IMR-90 (cell line): ENCODE measurements at regions not wholly inside any gene's neighbourhood (a gene's known extent, or its start where the extent isn't known, plus 50 kb on each side); places are given as distances from the start of the nearest gene placed in this dataset.

Experiments
- ATAC-seq: fragments of 200-7000 bp; cut with Tn5 transposase; 2 replicates; pipeline ENCODE4 v1.9.1; 2020; ENCODE audit warnings: low read depth, mild to moderate bottlenecking, moderate library complexity
- BruUV-seq: library from RNA; stranded (reverse); fragments of 400-500 nt; replicated peaks from 2 replicates; lab custom pipeline; 2021; lab: Mats Ljungman, UMichigan
- CTCF ChIA-PET: fragments of 300-600 bp; formaldehyde crosslinking; extraction: SDS; loops from one replicate; lab custom pipeline; 2021; ENCODE audit warnings: antibody characterized with exemption; lab: Yijun Ruan, JAX
- POLR2A ChIA-PET: fragments of 300-600 bp; sonication (Branson Sonifier 250); formaldehyde crosslinking; loops from one replicate; lab custom pipeline; 2022; ENCODE audit warnings: antibody characterized with exemption; ENCODE audit not compliant: unreplicated experiment; lab: Charles Lee
- DNase-seq: peaks from one replicate; pipeline ENCODE4 v3.0.0; 2013
- H2AFZ ChIP-seq: replicated peaks from 2 replicates; pipeline ENCODE3; 2013; ENCODE audit warnings: low read length, mild to moderate bottlenecking; ENCODE audit not compliant: poor library complexity
- H2AK5ac ChIP-seq: 2 replicates; pipeline ENCODE4 v1.6.1; 2013; ENCODE audit warnings: low read depth, low read length, inconsistent platforms
- H2AK9ac ChIP-seq: replicated peaks from 2 replicates; pipeline ENCODE3; 2013; ENCODE audit warnings: mild to moderate bottlenecking, low read depth, low read length, moderate library complexity; ENCODE audit not compliant: poor library complexity
- H2BK120ac ChIP-seq: 2 replicates; pipeline ENCODE4 v1.6.1; 2013; ENCODE audit warnings: low read depth, low read length, inconsistent platforms
- H2BK15ac ChIP-seq: 3 replicates; pipeline ENCODE4 v1.6.1; 2013; ENCODE audit warnings: low read depth, low read length, inconsistent platforms
- H2BK20ac ChIP-seq: 2 replicates; pipeline ENCODE4 v1.6.1; 2013; ENCODE audit warnings: low read depth, mild to moderate bottlenecking, inconsistent platforms, low read length, moderate library complexity
- H2BK5ac ChIP-seq: 2 replicates; pipeline ENCODE4 v1.6.1; 2013; ENCODE audit warnings: mild to moderate bottlenecking, low read depth, low read length, inconsistent platforms; ENCODE audit not compliant: poor library complexity, severe bottlenecking
- H3K14ac ChIP-seq: replicated peaks from 2 replicates; pipeline ENCODE4 v1.6.1; 2013; ENCODE audit warnings: low read depth, low read length, inconsistent platforms
- H3K18ac ChIP-seq: 2 replicates; pipeline ENCODE4 v1.6.1; 2013; ENCODE audit warnings: low read depth, low read length, control low read depth
- H3K23ac ChIP-seq: 2 replicates; pipeline ENCODE4 v1.6.1; 2013; ENCODE audit warnings: low read depth, low read length, inconsistent platforms
- H3K27ac ChIP-seq: 2 replicates; pipeline ENCODE4 v1.5.1; 2013; ENCODE audit warnings: mild to moderate bottlenecking, control low read depth, low read length; ENCODE audit not compliant: insufficient read depth
- H3K27me3 ChIP-seq: 2 replicates; pipeline ENCODE4 v1.6.1; 2013; ENCODE audit warnings: low read length; ENCODE audit not compliant: control insufficient read depth, insufficient read depth
- H3K36me3 ChIP-seq: 2 replicates; pipeline ENCODE4 v1.6.1; 2013; ENCODE audit warnings: low read length, mixed read lengths; ENCODE audit not compliant: control insufficient read depth, insufficient read depth
- H3K4ac ChIP-seq: 2 replicates; pipeline ENCODE4 v1.6.1; 2013; ENCODE audit warnings: low read depth, low read length, inconsistent platforms
- H3K4me1 ChIP-seq: 2 replicates; pipeline ENCODE4 v1.6.1; 2013; ENCODE audit warnings: low read length, mixed read lengths; ENCODE audit not compliant: control insufficient read depth, insufficient read depth
- H3K4me2 ChIP-seq: 2 replicates; pipeline ENCODE4 v1.6.1; 2013; ENCODE audit warnings: low read depth, mild to moderate bottlenecking, control low read depth, low read length, moderate library complexity
- H3K4me3 ChIP-seq: 2 replicates; pipeline ENCODE4 v1.5.1; 2013; ENCODE audit warnings: low read depth, mild to moderate bottlenecking, control low read depth, low read length, moderate library complexity; ENCODE audit not compliant: insufficient read depth
- H3K56ac ChIP-seq: 2 replicates; pipeline ENCODE4 v1.6.1; 2013; ENCODE audit warnings: low read length, inconsistent platforms; ENCODE audit not compliant: insufficient read depth; ENCODE audit errors: extremely low read depth
- H3K79me1 ChIP-seq, 2 experiments: 2 replicates each; pipeline ENCODE4 v1.6.1; 2013; ENCODE audit warnings: low read length in 2 of 2, inconsistent platforms in 1 of 2, low read depth in 1 of 2
- H3K9ac ChIP-seq: 2 replicates; pipeline ENCODE4 v1.6.1; 2013; ENCODE audit warnings: low read depth, low read length, control low read depth
- H3K9me1 ChIP-seq: 2 replicates; pipeline ENCODE4 v1.6.1; 2013; ENCODE audit warnings: low read length, inconsistent platforms; ENCODE audit not compliant: insufficient read depth
- H3K9me3 ChIP-seq: 2 replicates; pipeline ENCODE4 v1.6.1; 2013; ENCODE audit warnings: low read length; ENCODE audit not compliant: control insufficient read depth, insufficient read depth
- H4K20me1 ChIP-seq: 2 replicates; pipeline ENCODE4 v1.6.1; 2013; ENCODE audit warnings: low read length, inconsistent platforms; ENCODE audit not compliant: insufficient read depth
- H4K5ac ChIP-seq: 2 replicates; pipeline ENCODE4 v1.6.1; 2013; ENCODE audit warnings: mild to moderate bottlenecking, low read depth, low read length, control low read depth
- H4K8ac ChIP-seq, 2 experiments: 2 replicates each; pipeline ENCODE4 v1.6.1; 2013; ENCODE audit warnings: low read depth in 2 of 2, low read length in 2 of 2, control low read depth in 1 of 2, inconsistent platforms in 1 of 2
- H4K91ac ChIP-seq: 2 replicates; pipeline ENCODE4 v1.6.1; 2013; ENCODE audit warnings: low read depth, low read length, inconsistent platforms; ENCODE audit not compliant: insufficient read depth
- BHLHE40 ChIP-seq: fragments of 150-350 bp; IDR thresholded peaks from 2 replicates; pipeline ENCODE4 v1.6.1; 2016; ENCODE audit warnings: mild to moderate bottlenecking, low read depth, low read length
- MAFK ChIP-seq: IDR thresholded peaks from 2 replicates; pipeline ENCODE4 v1.6.1; 2012; ENCODE audit warnings: low read depth, low read length, improper control_type of control experiment
- MAZ ChIP-seq: IDR thresholded peaks from 2 replicates; pipeline ENCODE4 v1.6.1; 2012; ENCODE audit warnings: low read depth, mild to moderate bottlenecking, low read length, improper control_type of control experiment, moderate library complexity, borderline replicate concordance
- NFE2L2 ChIP-seq: fragments of 150-350 bp; IDR thresholded peaks from 2 replicates; pipeline ENCODE4 v1.6.1; 2016; ENCODE audit warnings: low read depth, mild to moderate bottlenecking, low read length
- POLR2A ChIP-seq: IDR thresholded peaks from 2 replicates; pipeline ENCODE4 v1.6.1; 2012; ENCODE audit warnings: mild to moderate bottlenecking, low read depth, low read length
- WGBS, 2 experiments: methylation state at CpG; one replicate each; pipeline versions ENCODE4 v1.1.5 to v1.1.7; 2013; ENCODE audit warnings: missing lambda C conversion rate in 2 of 2; ENCODE audit not compliant: insufficient read length in 1 of 2; ENCODE audit errors: extremely low coverage in 2 of 2; 5-methylcytosine and 5-hydroxymethylcytosine counted together
- dilution Hi-C: fragments of 300-500 bp; cut with HindIII; formaldehyde crosslinking; loops from one replicate; pipeline ENCODE4 v1.14.3; 2018; ENCODE audit warnings: low sequenced_read_pairs; ENCODE audit not compliant: unreplicated experiment
- in situ Hi-C: fragments of 300-500 bp; cut with MboI; formaldehyde crosslinking; loops from 3 replicates; pipeline ENCODE4 v1.14.3; 2019; ENCODE audit warnings: low sequenced_read_pairs, inconsistent platforms, mixed read lengths
- intact Hi-C: fragments of 100-400 bp; cut with micrococcal nuclease; formaldehyde crosslinking; loops from 2 replicates; pipeline ENCODE4 v1.10.0; 2022

DNA sequence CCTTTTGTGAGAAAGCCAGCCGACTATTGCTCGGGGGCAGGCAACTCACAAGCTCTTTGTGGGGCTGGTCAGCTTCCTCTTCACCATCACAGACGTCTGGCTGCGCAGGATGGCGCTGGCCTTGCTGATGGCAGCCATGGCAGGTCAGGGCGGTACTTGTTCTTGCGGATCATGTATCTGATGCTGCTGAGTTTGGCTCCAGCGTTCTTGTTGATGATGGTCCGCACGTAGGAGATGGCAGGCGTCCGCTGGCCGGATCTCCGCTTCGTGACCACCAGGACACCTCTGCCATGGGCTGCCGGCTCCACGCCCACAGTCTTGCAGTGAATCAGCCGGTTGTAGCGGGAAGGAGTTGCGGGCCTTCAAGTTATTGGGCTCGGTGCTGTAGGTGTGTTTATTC lies 67.9 kb upstream of the SLC7A14 start:
- Histone ChIP-seq H3K4ac (no peak overlapping the region), H4K8ac (no peak overlapping the region), H4K91ac (no peak overlapping the region), H3K4me3 (no peak overlapping the region), H3K4me2 (no peak overlapping the region), H3K56ac (no peak overlapping the region), H2BK20ac (no peak overlapping the region), H2AFZ (no peak overlapping the region), H3K9me3 (no peaks in the 10 kb centered on the region), H3K18ac (no peak overlapping the region), H2BK120ac (no peak overlapping the region), H3K23ac (no peak overlapping the region), H3K4me1 (no peaks in the 10 kb centered on the region), H3K14ac (no peak overlapping the region), H3K79me1 (no peaks in the 10 kb centered on the region), H3K9ac (no peak overlapping the region), H4K20me1 (no peaks in the 10 kb centered on the region), H3K27ac (no peak overlapping the region), H3K9me1 (no peaks in the 10 kb centered on the region), H3K36me3 (no peaks in the 10 kb centered on the region), H3K27me3 (no peaks in the 10 kb centered on the region; the same call in 1 of the 2 replicates), H2AK9ac (no peak overlapping the region), H4K5ac (no peak overlapping the region), H2BK5ac (no peak overlapping the region), H2AK5ac (no peak overlapping the region), H2BK15ac (no peak overlapping the region)
- ChIA-PET POLR2A (no interaction called here), CTCF (no interaction called here)
- dilution Hi-C loops: no loop called here
- no peak for ATAC-seq
- DNase-seq: no peak
- 98% methylated on average over 10 of the region's 21 CpGs; no CpG with 5 or more reads in 1 of the 2 experiments for WGBS, 2 experiments
- in situ Hi-C loops: no loop called here
- BruUV-seq: no TSS peak
- intact Hi-C loops: no loop called here
- no peak for TF ChIP-seq NFE2L2
- no peak for TF ChIP-seq MAZ
- no peak for TF ChIP-seq MAFK
- TF ChIP-seq POLR2A: no peak
- TF ChIP-seq BHLHE40: no peak
